ENCODE measurements at regions not wholly inside any gene's neighbourhood (a gene's known extent, or its start where the extent isn't known, plus 50 kb on each side); places are given as distances from the start of the nearest gene placed in this dataset.
"Not testable (repeated sequence)": the region's sequence is repeated elsewhere in the genome, so short reads cannot be mapped to it uniquely, and the experiment has no call there.

- ATAC-seq; DNase-seq; intact Hi-C loops (cut with micrococcal nuclease): not testable (repeated sequence)
These were observed 214.3 kb upstream of the PLGLB2 start for GRCh38 chr2:87533390-87534272.

DNA sequence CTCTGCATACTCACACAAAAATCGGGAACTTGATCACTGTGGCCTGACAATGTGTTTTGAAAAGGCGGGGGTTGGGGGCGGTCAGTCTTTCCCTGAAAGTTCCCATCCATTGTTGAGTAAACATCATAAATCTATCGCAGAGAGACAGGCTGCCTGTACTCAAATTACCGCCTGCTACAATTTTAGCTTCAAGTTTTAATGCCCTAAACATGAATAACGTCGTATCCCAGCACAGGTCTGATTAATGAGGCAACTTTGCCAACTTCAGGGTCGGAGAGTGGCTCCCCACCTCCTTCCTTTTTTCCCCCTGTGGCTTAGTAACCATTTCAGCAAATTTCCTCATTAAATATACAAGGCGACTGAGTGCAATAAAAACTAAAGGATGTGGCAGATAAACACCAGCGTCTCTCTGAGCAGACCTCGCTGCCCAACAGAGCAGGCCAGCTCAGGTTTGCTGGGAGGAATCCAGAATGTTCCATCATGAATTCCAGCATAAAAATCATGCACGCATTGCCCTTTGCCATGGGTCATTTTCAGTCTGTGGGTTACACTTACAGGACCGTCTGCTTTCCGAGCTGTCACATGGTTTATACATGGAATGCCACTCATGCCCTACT, 213.5 kb upstream of the PLGLB2 start:
- intact Hi-C loops (cut with micrococcal nuclease); DNase-seq: not testable (repeated sequence)
- ATAC-seq = peak; percentile 23

GRCh38 chr2:87536427-87536826, 211.5 kb upstream of the PLGLB2 start:
- DNase-seq; ATAC-seq; intact Hi-C loops (cut with micrococcal nuclease): not testable (repeated sequence)

GRCh38 chr2:87537251-87537671, 210.6 kb upstream of the PLGLB2 start:
- DNase-seq; intact Hi-C loops (cut with micrococcal nuclease); ATAC-seq: not testable (repeated sequence)

GRCh38 chr2:87538268-87538667, 209.6 kb upstream of the PLGLB2 start:
- ATAC-seq; DNase-seq; intact Hi-C loops (cut with micrococcal nuclease): not testable (repeated sequence)

- intact Hi-C loops (cut with micrococcal nuclease); DNase-seq: not testable (repeated sequence)
- ATAC-seq = peak; percentile 60
These were observed 208.5 kb upstream of the PLGLB2 start for GRCh38 chr2:87539151-87539943.

GRCh38 chr2:87540242-87540641, 207.6 kb upstream of the PLGLB2 start:
- intact Hi-C loops (cut with micrococcal nuclease); ATAC-seq; DNase-seq: not testable (repeated sequence)

- DNase-seq; intact Hi-C loops (cut with micrococcal nuclease); ATAC-seq: not testable (repeated sequence)
These were observed 205.2 kb upstream of the PLGLB2 start for GRCh38 chr2:87542599-87543174.

- DNase-seq; intact Hi-C loops (cut with micrococcal nuclease); ATAC-seq: not testable (repeated sequence)
These were observed 204.1 kb upstream of the PLGLB2 start for GRCh38 chr2:87543797-87544196.

DNA sequence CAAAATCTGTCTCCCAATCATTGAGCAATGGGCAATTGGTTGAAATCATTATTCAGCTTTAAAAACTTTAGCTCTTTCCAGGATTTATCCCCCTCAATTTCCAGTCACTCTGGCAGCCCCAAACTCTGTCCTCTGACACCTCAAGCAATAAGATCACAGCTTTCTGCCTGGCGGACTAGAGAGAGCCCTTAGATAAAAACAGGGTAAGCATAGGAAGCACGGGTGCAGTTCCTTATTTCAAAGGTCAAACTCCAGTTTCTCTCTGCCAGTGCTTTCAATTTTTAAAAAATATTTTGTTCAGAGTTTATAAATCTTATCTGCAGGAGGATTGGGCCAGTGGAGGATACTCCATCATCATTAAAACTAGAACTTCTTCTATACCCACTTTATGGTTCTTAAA, 200.8 kb upstream of the PLGLB2 start:
- intact Hi-C loops (cut with micrococcal nuclease); ATAC-seq; DNase-seq: not testable (repeated sequence)

GRCh38 chr2:87547966-87548365, 199.9 kb upstream of the PLGLB2 start:
- ATAC-seq; intact Hi-C loops (cut with micrococcal nuclease); DNase-seq: not testable (repeated sequence)

- DNase-seq; intact Hi-C loops (cut with micrococcal nuclease); ATAC-seq: not testable (repeated sequence)
These were observed 199.0 kb upstream of the PLGLB2 start for GRCh38 chr2:87548681-87549536.

- DNase-seq; intact Hi-C loops (cut with micrococcal nuclease): not testable (repeated sequence)
- ATAC-seq = peak; percentile 99
These were observed 198.2 kb upstream of the PLGLB2 start for GRCh38 chr2:87549561-87550202.

DNA sequence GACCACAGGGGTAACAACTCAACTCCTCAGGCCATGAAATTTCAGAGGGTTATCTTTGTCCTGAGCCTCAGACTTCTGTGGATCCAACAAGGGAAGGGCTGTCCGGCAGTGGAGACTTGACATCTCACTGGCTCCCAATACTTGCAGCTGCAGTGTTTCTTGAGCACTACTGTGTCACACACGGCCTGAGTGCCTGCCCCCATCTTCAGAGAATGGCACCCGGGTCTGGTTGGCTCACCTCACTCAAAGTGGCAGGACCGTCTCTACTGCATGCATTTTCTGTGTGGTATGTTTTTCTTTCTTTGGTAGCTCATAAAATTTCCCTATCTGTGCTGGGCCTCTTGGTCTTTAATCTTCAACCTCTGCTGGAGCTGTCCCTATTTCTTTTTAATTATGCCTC, 193.2 kb upstream of the PLGLB2 start:
- ATAC-seq; intact Hi-C loops (cut with micrococcal nuclease); DNase-seq: not testable (repeated sequence)

DNA sequence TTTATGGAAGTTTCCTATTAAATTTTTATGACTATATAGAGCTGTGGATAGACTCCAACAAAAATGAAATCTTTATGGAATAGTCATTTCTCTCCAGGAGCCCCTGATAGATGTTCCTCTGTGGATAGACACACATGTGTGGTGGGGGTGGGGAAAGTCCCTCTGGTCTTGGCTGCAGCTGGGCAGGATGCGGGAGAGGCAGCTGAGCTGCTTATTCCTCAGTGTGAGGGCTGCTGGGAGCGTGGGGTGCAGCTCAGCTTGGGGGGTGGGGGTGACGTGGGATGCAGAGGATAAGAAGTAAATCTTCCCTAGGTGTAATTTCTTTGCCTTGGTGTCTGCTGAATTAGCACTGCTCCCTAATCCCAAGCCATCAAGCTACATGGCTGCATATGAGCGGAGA, 192.8 kb upstream of the PLGLB2 start:
- DNase-seq (peak; percentile 26), ATAC-seq (peak; percentile 26)
- intact Hi-C loops (cut with micrococcal nuclease) = not testable (repeated sequence)

DNA sequence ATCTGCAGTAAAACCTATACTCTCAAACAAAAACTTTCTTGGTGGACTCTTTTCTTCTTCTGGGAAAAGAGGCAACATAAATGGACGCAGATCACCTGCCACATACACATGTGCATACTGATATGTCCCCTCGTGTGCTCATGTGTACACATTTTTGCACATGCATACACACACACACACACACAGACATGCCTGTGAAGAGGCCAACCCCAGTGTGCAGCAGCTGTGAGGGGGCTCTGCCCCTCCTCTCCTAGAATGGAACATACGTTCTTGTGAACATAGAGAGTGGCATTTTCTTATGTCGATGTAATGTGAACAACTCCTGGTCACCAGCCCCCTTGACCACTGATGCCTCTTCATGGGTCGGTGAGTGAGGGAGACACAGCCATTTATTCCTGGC, 188.9 kb upstream of the PLGLB2 start:
- ATAC-seq; intact Hi-C loops (cut with micrococcal nuclease); DNase-seq: not testable (repeated sequence)

GRCh38 chr2:87559735-87560134, 188.2 kb upstream of the PLGLB2 start:
- ATAC-seq; DNase-seq; intact Hi-C loops (cut with micrococcal nuclease): not testable (repeated sequence)

All from left ventricle myocardium superior (tissue), 1 donor.